Ishikawa (cell line): ENCODE measurements at regions not wholly inside any gene's neighbourhood (a gene's known extent, or its start where the extent isn't known, plus 50 kb on each side); places are given as distances from the start of the nearest gene placed in this dataset.

Source experiments
- CEBPB ChIP-seq: IDR thresholded peaks from 2 replicates; pipeline ENCODE4 v1.6.1; 2012
- CREB1 ChIP-seq: IDR thresholded peaks from 2 replicates; pipeline ENCODE4 v1.6.1; 2012; ENCODE audit warnings: low read depth
- EGR1 ChIP-seq: IDR thresholded peaks from 2 replicates; pipeline ENCODE4 v1.6.1; 2012
- EP300 ChIP-seq: IDR thresholded peaks from 2 replicates; pipeline ENCODE4 v1.6.1; 2012; ENCODE audit warnings: borderline replicate concordance
- FOXM1 ChIP-seq: IDR thresholded peaks from 2 replicates; pipeline ENCODE4 v1.6.1; 2012; ENCODE audit warnings: low read depth, borderline replicate concordance
- MAX ChIP-seq: IDR thresholded peaks from 2 replicates; pipeline ENCODE4 v1.6.1; 2012
- RAD21 ChIP-seq: IDR thresholded peaks from 2 replicates; pipeline ENCODE4 v1.6.1; 2012; ENCODE audit warnings: low read depth
- REST ChIP-seq: IDR thresholded peaks from 2 replicates; pipeline ENCODE4 v1.6.1; 2012; ENCODE audit warnings: low read depth, mild to moderate bottlenecking
- TAF1 ChIP-seq: IDR thresholded peaks from 2 replicates; pipeline ENCODE4 v1.6.1; 2012; ENCODE audit warnings: low read depth, mild to moderate bottlenecking
- TEAD4 ChIP-seq: IDR thresholded peaks from 2 replicates; pipeline ENCODE4 v1.6.1; 2012
- USF1 ChIP-seq: IDR thresholded peaks from 2 replicates; pipeline ENCODE4 v1.6.1; 2012
- YY1 ChIP-seq: IDR thresholded peaks from 2 replicates; pipeline ENCODE4 v1.6.1; 2012; ENCODE audit warnings: low read depth

GRCh38 chr11:130698174-130698573, 218.1 kb downstream of the SNX19 start:
- no peak for TF ChIP-seq EP300
- no peak for TF ChIP-seq TAF1
- TF ChIP-seq EGR1, result no peak
- no peak for TF ChIP-seq MAX
- no peak for TF ChIP-seq YY1
- no peak for TF ChIP-seq FOXM1
- TF ChIP-seq TEAD4, result no peak
- no peak for TF ChIP-seq RAD21
- TF ChIP-seq REST, result no peak
- no peak for TF ChIP-seq CREB1
- no peak for TF ChIP-seq CEBPB
- TF ChIP-seq USF1, result no peak
